ENCODE measurements at regions not wholly inside any gene's neighbourhood (a gene's known extent, or its start where the extent isn't known, plus 50 kb on each side); places are given as distances from the start of the nearest gene placed in this dataset.

- TF ChIP-seq, protein P1, sequence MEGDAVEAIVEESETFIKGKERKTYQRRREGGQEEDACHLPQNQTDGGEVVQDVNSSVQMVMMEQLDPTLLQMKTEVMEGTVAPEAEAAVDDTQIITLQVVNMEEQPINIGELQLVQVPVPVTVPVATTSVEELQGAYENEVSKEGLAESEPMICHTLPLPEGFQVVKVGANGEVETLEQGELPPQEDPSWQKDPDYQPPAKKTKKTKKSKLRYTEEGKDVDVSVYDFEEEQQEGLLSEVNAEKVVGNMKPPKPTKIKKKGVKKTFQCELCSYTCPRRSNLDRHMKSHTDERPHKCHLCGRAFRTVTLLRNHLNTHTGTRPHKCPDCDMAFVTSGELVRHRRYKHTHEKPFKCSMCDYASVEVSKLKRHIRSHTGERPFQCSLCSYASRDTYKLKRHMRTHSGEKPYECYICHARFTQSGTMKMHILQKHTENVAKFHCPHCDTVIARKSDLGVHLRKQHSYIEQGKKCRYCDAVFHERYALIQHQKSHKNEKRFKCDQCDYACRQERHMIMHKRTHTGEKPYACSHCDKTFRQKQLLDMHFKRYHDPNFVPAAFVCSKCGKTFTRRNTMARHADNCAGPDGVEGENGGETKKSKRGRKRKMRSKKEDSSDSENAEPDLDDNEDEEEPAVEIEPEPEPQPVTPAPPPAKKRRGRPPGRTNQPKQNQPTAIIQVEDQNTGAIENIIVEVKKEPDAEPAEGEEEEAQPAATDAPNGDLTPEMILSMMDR (IDR thresholded peaks at IDR 0.05; ENCODE audit: insufficient read depth, low read depth, low read length), result no peak
- no peak for TF ChIP-seq EZH2 (IDR thresholded peaks at IDR 0.05; ENCODE audit: insufficient read depth, low read length)
Measured at GRCh38 chr1:223036479-223036845, 106.6 kb downstream of the TLR5 start.
